DMS153 treated with DMSO at 0.1 percent for 48 hours (cell line): ENCODE measurements at regions not wholly inside any gene's neighbourhood (a gene's known extent, or its start where the extent isn't known, plus 50 kb on each side); places are given as distances from the start of the nearest gene placed in this dataset.
A peak's percentile ranks its signal among the peaks of the same experiment; 100 is the strongest.

Source experiments
- DNase-seq: peaks from one replicate; lab custom pipeline; 2025; ENCODE audit not compliant: unreplicated experiment; lab: John Stamatoyannopoulos, UW

DNA sequence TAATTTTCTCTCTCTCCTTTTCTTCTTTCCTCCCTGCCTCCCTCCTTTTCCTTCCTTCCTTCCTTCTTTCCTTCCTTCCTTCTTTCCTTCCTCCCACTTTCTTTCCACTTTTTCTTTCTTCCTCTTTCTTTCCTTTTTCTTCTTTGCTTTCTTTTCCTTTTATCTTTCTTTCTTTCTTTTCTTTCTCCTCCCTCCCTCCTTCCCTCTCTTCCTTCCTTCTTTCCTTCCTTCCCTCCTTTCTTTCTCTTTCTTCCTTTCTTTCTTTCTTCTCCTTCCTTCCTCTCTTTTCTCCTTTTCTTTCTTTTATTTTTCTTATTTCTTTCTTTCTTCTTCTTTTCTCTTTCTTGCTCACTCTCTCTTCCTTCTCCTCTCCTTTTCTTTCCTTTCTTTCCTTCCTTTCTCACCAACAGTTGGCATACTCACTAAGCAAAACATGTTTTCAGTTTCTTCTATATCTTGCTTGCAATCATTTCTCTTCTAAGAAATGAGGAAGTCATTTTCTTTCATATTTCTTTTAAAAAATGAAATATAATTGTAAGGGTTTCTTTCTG lies 97.1 kb upstream of the MAF start:
- no peak for DNase-seq

DNA sequence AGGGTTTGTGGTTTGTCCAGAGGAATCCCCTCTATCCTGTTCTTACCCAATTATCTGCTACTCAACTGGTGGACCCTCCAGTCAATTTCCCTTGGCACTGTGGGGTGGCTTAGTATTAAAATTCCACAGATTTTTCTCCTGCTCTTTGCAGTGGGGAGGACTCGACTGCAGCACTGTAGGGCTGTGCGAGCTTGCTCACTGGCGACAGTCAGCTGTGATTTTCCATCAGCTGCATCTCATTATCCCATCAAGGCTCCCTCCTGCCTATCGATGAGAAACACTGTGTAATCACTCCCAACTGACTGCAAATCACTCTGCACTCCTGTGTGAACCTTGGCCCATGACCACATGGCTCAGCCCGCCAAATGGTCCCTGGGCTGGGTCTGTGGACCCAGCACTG lies 90.5 kb upstream of the MAF start:
- no peak for DNase-seq

DNA sequence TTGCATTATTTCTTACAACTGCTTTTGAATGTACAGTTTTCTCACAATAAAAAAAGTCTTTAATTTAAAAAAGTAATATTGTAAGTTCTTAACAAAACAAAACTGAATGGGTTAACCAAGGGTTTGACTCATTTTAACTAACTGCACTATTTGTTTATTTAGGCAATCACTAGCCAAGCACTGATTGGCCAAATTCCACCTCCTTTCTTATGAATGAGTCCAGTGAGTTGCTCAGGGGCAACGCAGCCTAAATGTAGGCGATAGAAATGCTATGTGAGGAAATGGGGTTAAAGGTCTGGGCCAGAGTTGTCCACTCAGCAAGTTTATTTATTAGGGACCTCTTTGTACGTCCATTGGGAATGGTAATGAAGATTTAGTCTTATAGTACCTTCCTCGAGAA lies 89.6 kb upstream of the MAF start:
- DNase-seq = no peak

DNA sequence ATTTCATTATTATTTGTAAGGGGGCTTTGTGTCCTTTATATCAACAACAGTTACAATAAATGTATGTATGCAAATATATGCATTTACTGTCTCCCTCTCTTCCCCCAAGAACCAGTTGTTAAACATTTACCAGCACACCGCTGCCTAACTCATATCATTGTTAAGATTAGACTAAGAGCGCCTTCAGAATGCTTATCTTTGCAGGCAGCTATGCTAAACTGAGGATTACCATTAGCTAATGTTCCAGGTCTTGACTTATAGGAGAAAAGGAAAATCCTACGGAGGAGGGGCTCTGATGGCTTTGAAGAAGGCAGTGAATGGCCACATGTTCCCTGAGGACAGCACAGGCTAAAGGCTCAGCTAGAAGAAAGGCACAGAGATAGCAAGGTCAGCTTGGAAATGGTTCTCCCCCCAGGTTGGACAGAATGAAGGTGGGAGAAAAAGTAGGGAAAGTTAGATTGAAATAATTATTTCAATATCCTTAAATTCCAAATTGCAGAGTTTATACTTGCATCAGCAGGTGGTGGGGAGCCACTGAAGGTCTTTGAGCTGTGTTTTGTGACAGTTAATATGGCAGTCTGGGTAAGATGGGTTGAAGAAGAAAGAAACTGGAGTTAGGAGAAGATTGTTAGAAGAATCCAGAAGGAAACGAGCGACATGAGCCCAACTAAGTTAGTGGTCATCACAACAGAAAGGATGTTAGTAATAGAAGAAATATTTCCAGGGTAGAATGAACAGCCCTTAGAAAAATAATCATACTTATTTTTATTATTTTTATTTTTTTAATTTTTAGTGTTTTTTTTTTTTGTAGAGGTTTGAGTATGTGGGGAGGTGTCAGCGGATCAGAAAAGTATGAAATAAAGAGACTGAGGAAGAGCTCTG lies 87.0 kb upstream of the MAF start:
- DNase-seq = no peak

DNA sequence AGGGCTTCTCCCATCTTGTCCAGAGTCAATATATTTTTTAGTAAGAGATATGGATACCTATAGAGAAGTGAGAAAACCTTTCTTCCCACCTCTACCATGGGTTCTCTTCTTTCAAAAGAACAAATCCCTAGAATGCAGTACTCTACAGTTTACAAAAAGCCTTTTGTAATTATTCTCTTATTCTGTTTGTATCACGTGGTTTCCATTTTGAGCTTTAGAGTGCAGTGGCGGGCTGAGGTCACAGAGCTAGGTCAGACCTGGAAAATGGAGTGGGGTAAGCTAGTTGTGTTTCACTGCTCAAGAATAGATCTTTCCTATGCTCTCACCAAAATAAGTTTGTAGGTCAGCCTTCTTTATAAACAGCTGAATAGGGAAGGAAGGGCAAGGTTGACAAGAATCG lies 85.3 kb upstream of the MAF start:
- DNase-seq = no peak

DNA sequence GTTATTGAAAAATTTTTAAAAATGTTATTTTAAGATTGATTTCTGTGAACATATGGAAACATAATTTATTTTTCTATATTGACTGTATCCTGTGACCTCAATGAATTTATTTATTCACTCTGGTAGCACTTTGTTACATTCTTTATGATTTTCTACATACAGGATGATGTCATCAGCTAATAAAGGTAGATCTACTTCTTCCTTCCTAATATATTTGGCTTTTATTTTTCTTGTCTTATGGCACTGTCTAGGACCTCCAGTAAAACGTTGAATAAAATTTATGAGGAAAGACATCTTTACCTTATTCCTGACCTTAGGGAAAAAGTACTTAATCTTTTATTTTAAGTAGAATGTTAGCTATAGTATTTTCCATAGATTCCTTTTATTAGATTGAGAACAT lies 78.8 kb upstream of the MAF start:
- DNase-seq = no peak

DNA sequence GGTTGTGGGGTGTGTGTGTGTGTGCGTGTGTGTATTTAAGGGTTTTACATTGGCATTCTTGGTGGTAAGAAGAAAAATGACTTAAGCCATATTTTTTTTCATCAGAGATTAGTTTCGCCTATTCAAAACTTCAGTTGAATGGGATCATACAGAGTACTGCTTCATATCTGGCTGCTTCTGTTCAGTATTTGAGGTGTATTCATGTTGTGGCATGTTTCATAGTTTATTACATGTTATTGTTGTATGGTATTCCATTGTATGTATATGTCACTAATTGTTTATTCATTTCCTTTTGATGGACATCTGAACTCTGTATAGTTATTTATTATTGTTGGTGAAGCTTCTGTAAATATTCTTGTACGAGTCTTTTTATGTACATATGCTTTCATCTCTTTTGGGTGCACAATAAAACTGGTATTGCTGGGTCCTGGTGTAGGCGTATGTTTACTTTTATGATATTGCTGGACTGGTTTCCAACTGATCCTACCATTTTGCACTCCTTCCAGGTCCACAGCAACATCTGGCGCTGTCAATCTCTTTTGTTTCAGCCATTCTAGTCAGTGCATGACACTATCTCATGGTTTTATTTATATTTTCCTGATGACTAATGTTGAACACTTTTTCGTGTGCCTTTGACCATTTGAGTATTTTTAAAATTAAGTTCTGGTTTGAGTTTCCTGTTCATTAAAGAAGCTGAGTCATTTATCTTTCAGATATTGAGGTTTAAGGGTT lies 77.4 kb upstream of the MAF start:
- peak; percentile 22 for DNase-seq

DNA sequence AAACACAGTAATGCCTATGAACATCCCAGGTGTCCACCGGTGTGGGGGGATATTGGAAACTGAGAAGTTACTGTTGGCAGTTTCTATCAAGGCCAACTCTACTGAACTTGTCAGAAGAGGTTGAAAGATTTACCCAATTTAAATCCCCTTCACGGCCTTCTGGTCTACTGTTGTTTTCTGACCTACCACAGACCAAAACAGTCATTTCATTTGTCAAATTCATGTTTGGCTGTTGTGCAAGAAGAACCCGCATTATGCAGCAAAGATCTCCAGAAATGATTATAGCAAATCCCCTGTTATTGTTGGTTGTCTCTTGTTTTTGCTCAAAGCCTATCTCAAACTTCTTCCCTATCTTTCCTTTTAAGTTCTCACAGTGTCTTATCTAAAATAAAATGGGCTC lies 73.1 kb upstream of the MAF start:
- DNase-seq = no peak

DNA sequence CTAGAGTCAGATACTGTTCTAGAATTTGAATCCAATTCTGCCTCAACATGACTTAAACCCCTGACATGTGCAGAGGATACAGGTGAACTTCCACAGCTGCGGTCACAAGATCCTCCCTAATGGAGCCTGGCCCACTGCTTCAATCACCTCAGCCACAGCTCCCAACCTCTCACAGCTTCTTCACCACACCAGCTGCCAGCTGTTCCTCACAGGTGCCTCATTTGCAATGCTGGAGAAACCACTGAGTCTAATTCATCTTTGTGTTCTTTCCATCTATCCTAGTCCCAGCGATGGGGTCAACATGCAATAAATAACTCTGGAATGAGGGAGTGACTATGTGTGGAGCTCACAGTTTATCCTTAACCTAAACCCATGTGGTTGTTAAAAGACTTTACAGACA lies 72.0 kb upstream of the MAF start:
- DNase-seq = no peak

DNA sequence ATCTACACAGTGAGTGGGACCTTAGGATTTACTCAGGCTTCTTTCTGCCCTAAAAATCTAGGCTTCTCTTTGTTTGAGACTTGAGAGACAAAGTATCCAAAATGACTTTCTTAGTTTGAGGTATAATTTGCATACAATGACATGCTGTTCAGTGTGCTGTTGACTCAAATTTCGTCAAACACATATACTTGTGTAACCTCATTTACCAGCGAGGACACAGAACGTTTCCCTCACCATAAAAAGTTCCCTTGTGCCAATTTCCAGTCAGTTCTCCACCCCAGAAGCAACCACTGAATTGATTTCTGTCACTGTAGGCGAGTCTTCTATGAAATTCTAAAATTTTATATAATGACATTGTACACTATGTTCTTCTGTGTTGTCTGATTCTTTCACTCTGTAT lies 68.0 kb upstream of the MAF start:
- DNase-seq = no peak

DNA sequence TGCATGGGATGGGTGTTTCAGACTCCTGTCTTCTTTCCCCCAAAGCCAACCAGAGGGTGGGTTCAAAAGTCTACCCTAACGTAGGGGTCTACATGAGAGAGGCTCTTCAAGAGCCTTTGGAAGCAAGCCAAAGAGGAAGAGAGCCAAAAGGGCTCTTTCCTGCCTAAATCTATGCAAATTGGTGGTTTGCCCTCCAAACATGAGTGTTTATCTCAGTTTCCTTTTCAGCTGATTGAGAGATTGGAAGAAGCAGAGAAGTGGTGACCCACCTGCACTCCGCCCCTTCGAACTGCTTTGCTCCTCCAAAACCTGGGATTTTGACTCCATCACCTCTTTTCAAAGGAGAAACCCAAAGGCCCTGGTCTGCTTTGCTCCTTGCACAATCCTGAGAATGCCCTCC lies 65.4 kb upstream of the MAF start:
- DNase-seq = no peak

DNA sequence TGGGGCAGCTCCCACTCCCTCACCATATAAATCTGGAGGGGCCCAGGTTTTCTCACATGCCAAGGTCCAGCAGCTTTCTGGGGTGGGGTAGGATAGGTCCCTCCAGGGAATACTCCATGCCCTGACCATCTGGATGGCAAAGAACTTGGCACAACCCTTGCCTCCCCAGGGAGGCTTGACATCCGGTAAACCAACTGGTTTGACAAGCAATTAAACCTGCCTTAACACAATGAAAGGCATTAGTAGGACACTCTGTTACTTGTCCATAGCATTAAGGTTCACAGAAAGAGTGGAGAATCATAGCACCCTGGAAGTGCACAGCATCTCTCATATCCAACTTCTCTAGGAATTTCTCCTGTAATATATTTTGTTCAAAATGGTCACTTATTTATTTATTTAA lies 63.9 kb upstream of the MAF start:
- peak; percentile 54 for DNase-seq

DNA sequence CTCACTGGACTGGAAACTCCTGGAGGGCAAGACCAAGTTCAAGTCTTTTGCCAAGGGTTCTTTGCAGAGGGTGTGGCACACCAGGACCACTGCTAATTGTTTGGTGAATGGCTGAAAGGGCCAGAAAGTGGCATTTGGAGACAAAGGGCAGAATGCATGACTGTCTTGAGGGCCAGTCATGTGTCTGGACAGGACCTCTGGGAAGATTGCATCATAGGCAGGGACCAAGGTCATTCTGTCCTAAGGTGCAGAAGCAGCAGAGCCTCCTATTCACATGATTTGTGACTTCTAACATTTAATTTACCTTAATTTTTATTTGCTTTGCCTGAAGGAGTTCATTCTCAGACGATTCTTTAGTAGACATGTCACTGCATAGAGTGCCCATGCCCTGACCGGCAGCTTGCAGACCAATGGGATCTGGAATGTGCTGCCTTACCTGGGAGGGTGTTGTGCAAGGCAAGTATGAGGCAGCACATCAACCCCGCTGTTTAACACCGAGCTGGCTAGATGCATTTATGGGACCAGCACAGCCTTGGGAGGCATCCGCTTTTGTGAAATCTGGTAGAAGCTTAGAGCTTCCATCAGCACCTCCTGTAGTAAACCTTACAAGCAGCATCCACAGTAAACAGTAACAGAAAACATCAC lies 62.3 kb upstream of the MAF start:
- no peak for DNase-seq

DNA sequence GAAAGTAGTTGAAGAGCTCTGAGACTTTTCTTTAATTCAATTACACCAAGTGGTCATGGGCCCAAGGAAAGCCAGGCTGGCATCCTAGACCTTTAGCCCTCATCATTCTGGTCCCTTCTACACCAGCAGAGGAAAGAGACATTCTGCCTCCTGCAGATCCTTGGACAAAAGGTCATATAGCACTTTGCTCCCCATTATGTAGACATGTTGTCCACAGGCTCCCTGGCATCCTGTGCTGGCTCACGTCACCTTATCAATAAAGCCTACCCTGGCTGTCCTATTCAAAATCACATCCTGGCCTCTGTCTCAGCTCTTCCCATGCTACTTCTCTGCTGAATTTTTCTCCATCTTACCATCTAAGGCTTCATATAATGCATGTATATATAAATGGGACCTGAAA lies 61.6 kb upstream of the MAF start:
- DNase-seq = no peak

DNA sequence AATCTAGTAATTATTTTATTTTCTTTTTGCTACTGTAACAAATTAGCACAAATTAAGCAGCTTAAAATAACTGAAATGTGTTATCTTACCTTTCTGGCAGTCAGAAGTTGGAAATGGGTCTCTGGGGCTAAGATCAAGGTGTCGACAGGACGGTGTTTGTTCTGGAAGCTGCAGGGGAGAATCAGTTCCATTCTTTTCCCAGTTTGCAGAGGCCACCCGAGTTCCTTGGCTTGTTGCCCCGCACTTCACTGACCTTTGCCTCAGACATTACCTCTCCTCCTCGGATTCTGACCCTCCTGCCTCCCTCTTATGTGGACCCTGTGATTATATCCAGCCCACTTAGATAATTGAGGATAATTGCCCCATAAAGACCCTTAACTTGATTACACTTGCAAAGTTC lies 61.0 kb upstream of the MAF start:
- DNase-seq = no peak

DNA sequence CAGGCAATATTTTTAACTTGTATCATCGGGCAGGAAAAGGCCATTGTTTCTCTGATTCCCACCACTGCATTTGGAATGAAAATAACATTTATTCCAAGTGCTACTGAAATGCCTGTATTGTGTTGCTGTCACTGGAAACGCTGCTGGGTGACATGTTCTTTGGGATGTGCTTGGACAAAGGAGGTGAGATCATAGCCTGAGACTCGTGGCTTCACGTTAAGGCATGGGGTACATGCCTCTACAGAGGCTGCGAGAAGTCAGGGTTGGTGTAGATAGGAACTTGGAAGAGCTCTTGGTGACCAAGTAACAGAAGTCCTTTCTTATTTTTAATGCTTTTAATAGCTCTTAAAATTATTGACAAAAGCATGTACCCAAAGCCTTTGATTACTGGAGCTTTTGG lies 58.8 kb upstream of the MAF start:
- DNase-seq = no peak

DNA sequence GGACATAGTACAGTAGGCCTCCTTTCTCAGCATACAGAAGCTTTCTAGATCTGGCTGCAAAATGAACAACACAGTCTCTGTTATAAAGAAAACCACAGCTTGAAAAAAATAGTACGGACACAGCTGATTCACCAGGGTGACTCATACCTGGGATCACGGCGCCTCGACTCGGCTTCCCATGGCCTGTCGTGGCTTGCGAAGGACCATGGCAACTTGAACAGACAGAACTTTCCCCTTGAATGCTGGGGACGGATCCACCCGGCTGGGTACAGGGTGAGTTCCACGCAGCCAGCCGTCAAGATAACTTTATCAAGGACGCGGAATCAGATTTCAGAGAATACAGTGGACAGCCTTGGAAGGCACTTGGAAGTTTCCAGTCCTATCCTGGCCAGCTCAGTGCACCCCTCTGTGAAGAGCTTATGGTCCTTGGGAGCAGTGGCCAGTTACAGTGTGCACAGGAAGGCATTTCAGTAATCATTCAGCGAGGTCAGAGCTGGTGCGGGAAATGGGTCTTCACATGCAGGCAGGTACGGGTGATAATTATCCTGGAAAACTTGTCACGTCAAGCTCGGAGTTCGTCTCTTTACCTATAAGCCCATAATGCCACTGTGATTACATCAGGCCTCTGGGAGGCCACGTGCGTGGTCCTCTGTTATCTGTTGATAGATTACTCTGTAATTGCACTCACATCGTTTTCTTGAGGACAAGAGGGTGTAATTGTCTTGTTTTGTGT lies 57.9 kb upstream of the MAF start:
- DNase-seq = peak; percentile 25

DNA sequence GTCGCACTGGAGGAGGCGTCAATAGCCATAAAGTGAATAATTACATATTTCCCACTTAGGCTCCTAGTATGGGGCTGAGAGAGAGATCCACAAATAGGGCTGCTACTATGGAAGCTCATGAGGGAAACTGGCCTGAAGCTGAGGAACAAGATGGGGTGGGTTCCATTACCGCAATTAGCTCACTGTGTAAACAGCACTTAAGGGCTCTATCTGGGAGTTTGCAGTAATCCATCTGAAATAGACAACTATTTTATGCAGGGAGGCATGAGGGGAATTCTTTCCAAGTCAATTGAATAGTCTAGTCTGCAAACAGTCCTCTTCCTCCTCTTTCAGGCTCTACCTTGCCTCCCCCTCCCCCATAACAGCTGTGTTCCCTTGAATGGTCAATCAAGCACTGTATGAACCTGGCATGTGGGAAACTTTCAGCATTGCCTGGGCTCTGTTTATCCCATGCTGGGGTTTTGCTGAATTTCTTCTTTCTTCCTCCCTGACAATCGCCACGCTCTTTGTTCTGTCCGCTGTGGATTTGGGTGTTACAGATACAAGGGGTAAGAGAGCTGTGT lies 56.1 kb upstream of the MAF start:
- DNase-seq = peak; percentile 89

DNA sequence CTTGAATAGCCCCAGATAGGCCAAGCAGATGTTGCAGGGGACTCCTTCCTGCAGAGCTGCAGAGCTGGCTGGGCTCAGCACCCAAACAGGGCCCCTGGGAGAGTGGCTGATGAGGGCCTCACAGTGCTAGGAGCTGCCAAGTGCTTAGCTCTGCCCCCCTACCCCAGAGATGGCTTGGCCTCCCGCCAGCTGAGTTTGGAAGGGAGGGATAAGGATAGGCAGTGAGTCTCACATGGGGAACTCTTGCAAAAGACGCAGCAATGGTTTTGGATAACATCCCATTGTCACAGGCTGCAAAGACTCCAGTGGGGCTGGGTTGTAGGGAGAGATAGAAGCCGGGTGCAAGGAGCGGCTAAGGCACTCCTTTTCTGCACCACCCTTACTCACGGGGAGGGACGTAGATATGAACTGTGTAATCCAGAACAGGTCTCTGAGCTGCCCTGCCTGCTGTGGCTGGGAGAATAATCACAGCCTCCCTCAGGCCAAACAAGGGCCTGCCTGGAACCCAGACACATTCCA lies 52.9 kb upstream of the MAF start:
- DNase-seq = no peak

DNA sequence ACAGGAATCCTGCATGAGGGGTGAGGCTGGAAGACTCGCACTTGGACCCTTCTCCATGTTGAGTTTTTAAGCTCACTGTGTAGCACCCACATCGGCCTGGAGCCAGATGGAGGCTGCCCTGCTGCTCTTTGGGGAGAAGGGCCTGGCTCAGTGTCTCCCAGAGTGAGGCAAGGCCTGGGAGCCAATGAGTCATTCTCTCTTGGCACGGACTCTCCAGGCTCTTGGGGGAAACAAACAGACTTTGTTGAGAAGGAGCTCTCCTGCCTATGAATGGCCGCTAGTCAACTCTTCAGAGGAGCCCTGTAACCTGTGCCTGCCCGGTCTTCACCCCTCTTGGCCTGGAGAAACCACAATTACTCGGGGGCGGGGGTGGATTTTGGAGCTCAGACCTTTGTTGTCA lies 50.8 kb upstream of the MAF start:
- DNase-seq = no peak
